HG03439 (cell line): ENCODE measurements at regions not wholly inside any gene's neighbourhood (a gene's known extent, or its start where the extent isn't known, plus 50 kb on each side); places are given as distances from the start of the nearest gene placed in this dataset.
"Not testable (repeated sequence)": the region's sequence is repeated elsewhere in the genome, so short reads cannot be mapped to it uniquely, and the experiment has no call there.

ENCODE experiments used
- ATAC-seq: cut with Tn5 transposase; IDR thresholded peaks from one replicate; pipeline ENCODE4 v1.9.1; 2021; ENCODE audit warnings: mild to moderate bottlenecking, moderate library complexity; ENCODE audit not compliant: unreplicated experiment

DNA sequence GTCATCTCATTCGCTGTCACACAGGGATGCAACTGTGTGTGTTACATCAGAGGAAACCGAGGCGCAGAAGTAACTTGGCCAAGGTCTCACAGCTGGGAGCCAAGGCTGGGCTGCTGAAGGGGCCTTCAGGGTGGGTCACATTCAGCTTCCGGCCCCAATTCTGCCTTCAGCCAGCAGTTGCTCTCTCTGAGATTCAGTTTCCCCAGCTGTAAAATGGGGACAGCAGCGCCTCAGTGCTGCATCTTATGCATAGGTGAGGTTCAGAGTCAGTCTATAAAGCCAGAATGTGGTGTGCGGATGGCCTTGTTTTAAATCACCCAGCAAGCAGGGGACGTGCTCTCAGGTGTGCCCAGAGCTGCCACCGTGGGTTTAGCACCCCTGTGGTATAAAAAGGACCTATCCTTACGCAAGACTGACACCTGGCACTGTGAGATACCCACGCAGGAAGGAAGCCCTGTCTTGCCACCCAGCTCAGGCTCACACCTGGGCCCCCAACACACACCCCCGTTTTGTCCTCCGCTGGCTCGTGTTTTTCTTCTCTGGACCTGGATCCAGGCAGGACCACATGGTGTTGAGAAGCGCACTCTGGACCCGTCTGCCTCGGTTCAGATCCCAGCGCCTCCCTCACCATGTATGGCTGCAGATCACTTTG lies 94.6 kb upstream of the GSE1 start:
- ATAC-seq, result no peak

- ATAC-seq, result not testable (repeated sequence)
Observed at GRCh38 chr16:85519050-85519440, 94.1 kb upstream of the GSE1 start.

DNA sequence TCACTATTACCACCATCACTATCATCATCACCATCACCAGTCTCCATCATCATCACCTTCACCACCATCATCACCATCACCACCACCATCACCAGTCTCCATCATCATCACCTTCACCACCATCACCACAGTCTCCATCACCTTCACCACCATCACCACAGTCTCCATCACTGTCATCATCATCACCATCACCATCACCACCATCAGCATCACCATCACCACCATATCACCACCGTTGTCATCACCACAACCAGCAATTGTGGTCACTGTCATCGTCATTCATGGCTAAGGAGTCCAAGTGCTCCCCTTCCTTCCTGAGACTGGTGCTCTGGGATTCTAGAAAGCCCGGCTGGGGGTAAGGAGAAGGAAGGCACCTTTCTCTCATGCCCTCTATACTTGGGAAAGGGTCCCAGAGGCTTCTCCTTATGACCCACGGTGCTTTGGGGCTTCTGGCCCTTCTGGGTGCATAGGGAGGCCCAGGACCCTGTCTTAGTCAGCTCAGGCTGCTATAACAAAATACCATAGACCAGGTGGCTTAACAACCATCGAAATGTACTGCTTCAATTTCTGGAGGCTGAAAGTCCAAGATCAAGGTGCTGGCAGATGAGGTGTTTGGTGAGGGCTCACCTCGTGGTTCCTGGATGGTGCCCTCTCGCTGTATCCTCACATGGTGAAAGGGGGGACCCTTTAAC lies 93.4 kb upstream of the GSE1 start:
- no peak for ATAC-seq

- ATAC-seq, result no peak
Observed at GRCh38 chr16:85520853-85521521, 92.1 kb upstream of the GSE1 start.

DNA sequence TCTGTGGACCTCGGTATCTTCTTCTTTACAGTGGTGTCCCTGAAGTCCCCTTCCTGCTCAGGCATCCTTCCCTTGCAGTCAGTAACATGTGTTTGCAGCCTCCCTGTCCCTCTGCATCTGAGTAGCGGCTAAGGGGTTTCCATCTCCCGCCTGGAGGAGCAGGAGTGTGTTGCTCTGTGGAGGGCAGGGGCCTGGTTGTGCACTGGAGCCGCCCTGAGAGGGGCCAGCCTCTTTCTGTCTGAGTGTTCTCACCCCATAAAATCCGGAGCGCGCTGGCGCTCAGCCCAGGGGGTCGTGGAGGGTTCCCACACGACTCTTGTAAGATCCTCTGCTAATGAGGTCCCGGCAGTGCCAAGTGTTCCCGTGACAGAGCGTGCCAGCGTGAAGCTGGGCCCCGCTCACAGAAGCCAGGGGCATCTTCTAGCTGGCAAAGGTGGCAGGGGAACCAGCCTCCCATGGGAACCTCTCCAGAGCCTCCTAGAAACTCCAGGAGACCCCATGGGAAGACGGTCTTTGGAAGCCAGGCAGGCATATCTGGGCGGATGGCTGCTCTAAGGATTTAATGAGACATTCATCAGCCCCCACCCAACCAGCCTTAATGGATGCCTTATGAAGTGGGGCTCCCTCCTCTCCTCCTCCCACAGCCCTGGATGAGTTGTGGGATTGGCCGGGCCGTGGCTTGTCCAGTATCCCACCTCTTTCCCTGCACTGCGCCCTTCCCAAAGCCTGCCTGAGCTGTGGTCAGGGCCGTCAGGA lies 91.4 kb upstream of the GSE1 start:
- no peak for ATAC-seq

- no peak for ATAC-seq
Observed at GRCh38 chr16:85522308-85522841, 90.7 kb upstream of the GSE1 start.

- no peak for ATAC-seq
Observed at GRCh38 chr16:85522842-85523601, 90.1 kb upstream of the GSE1 start.

DNA sequence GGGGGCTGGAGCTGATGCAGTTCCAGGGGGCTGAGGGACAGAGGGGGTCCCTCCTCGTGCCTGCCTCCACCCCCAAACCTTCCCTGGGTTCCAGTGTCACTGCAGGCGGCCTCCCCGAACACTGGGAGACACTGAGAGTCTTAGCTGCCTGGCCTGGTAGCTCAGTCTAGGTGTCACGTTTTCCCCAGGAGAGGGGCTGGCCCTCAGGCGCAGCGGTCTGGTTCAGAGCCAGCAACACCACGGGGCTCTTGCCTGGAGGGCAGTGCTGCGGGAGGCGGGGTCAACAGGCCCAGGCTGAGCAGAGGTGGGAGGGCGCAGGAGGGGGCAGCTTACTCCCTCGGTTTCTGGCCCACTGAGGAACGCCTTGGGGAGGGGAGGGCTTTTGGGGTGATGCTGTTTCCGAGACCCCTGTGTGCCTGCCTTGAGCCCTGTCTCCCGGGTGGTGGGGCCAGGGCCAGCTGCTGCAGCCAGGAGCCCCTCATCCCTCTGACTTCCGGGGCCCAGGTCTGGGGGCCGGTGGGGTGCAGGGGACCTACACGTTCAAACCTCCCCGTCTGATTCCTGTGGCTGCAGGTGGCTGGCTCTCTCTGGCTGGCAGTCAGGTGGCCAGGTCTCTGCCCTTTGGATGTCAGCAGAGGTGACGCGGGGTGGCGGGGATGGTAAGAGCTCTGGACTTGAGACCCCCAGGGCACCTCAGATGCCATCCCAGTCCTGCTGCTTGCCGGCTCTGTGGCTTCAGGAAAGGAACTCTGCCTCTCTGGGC lies 89.3 kb upstream of the GSE1 start:
- ATAC-seq, result no peak

DNA sequence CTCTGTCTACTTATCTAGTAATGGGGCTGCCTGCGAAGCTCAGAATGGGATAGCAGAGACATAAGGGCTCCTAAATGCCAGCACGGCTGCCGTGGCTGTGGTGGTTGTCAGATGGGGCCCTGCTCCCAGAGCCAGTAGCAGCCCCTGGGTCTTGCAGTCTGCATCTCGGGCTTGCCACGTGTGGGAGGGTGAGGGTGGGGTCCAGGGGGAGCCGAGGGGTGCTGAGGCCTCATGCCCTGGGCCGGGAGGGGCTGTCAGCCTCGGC lies 88.8 kb upstream of the GSE1 start:
- no peak for ATAC-seq

- no peak for ATAC-seq
Observed at GRCh38 chr16:85524630-85525419, 88.3 kb upstream of the GSE1 start.

DNA sequence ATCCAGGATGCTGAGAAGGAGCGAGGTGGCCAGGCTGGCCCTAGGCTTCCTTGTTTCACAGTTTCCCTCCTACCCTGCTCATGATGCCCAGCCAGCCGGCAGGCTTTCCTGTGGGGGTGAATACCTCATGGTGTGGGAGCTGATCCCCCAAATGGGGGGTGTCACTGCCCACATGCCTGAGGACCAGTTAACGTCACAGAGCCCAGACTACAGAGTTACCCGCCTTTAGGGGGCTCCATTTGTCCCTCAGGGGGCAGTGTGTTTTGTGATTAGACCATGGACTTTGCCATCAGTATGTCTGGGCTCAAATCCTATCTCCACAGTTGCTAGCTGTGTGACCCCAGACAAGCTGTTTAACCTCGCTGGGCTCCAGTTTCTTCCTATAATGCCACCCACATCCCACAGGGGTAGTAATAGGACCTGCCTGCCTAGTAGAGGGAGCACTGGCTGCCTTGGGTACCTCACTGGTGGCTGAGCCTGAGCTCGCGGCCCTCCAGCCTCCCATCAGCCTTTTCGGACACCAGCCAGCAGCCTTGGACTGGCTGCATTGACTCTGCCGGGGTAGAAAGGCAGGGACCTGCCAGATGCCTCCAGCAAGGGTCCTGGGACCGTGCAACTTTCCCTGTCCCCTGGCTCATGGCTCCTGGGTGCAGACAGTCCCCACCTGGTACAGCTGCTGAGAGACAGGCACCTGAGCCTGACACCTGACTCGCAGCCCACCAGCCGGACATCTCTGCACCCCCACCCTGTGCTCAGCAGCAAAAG lies 87.5 kb upstream of the GSE1 start:
- ATAC-seq, result no peak

DNA sequence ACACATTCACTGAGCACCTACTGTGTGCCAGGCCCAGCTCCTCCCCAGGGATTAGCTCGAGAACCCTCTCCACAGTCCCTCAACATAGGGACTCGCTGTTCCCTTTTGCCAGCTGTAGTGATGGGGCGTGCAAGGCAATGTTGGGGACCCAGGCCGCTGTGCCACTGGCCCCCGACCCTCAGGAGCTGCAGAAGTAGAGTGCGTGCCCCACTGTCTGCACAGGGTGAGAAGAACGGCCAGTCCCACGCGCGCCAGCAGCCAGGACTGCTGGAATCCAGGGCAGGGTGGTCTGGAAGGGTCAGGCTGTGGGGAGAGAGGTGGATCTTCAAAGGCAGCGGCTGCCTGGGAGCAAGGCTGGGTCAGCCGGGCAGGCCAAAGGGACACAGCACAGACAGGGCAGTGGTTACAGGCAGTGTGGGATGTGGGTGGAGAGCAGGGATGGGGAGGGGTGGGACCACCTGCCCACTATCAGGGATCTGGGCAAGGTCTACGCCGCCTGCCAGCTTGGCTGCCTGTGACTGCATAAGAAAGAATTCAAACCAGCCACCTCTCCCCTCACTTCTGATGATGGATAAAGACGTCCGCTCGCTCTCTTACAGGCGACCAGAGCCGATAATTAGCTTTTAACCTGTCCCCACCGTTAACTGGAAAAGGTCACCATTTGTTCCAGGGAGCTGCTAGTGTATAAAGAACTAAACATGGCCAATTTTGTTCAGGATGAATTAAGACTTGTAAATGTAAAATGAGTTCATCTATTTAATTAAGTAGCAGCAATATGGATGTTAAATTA lies 86.7 kb upstream of the GSE1 start:
- no peak for ATAC-seq

GRCh38 chr16:85527042-85527766 lies 85.9 kb upstream of the GSE1 start:
- ATAC-seq, result no peak

DNA sequence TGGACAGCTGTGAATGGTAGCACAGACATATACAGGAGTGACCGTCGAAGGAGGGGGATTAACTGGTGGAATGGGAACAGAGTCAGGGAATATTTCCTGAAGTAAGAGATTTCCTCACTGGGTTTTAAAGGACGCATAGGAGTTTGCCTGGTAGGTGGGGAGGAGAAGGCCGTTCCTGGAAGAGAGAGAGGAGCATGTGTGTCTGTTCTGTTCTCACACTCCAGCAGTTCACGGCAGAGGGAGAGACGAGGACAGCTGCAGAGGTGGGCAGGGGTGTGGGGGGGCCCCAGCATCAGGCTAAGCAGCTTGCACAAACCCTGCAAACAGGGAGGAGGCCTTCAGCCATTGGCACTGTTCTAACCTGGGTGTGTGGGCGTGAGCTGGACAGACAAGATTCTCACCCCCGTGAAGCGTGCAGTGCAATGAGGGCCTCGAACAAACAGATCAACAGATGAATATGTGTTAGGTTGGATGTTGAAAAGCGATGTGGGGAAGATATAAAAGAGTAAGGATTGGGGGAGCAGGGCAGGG lies 85.3 kb upstream of the GSE1 start:
- no peak for ATAC-seq

DNA sequence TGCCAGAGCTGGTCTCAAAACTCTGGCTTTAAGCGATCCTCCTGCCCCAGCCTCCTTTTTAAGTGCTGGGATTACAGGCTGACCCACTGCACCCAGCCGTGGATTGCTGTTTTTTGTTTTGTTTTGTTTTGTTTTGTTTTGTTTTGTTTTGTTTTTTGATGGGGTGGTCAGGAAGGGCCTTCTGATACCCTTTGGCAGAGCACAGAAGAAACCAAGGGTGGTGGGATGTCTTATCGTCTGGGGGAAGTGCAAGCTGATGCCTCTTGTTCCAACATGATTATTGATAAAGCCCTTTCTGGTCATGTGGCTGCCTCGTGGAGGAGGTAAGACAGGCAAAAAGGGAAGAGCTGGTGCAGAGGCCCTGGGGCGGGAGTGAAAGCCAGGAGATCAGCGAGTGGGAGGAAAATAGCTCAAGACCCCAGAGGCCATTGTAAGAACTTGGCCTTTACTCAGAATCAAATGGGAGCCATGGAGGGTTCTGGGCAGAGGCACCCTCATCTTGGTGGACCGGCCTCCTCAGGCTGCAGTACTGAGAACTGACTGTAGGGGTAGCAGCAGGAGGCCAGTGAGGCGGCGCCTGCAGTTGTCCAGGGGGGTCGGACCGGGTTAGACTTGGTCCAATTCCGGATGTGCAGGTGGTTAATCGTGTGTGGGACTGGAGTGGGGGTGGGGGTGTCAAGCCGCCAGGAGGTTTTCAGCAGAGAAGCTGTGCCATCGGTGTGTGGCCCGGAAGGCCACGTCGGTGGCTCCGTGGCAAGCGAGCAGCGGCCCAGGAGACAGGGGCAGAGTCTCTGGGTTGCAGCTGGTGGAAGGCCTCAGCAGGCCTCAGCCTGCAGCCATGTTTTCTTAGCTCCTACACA lies 84.4 kb upstream of the GSE1 start:
- no peak for ATAC-seq
